ENCODE measurements at regions not wholly inside any gene's neighbourhood (a gene's known extent, or its start where the extent isn't known, plus 50 kb on each side); places are given as distances from the start of the nearest gene placed in this dataset.

- in situ Hi-C loops (cut with HindIII; ENCODE audit: low pct_unique_long_range_greater_than_20kb, low sequenced_read_pairs): no loop called here
- no peak for TF ChIP-seq JUND (IDR thresholded peaks at IDR 0.05; ENCODE audit: low read depth)
- no peak for DNase-seq (ENCODE audit: low read depth in 1 of 2, low spot score in 1 of 2)
Measured at GRCh38 chr7:72524037-72524436, 111.9 kb upstream of the CALN1 start.

GRCh38 chr7:72504061-72504706 lies 92.0 kb upstream of the CALN1 start:
- no peak for DNase-seq (ENCODE audit: low read depth in 1 of 2, low spot score in 1 of 2)
- in situ Hi-C loops (cut with HindIII; ENCODE audit: low pct_unique_long_range_greater_than_20kb, low sequenced_read_pairs): no loop called here
- no peak for TF ChIP-seq JUND (IDR thresholded peaks at IDR 0.05; ENCODE audit: low read depth)

- no peak for TF ChIP-seq JUND (IDR thresholded peaks at IDR 0.05; ENCODE audit: low read depth)
- DNase-seq (ENCODE audit: low read depth in 1 of 2, low spot score in 1 of 2): no peak
- in situ Hi-C loops (cut with HindIII; ENCODE audit: low pct_unique_long_range_greater_than_20kb, low sequenced_read_pairs): no loop called here
Measured at GRCh38 chr7:72503644-72504043, 91.5 kb upstream of the CALN1 start.

- in situ Hi-C loops (cut with HindIII; ENCODE audit: low pct_unique_long_range_greater_than_20kb, low sequenced_read_pairs): no loop called here
- TF ChIP-seq JUND (IDR thresholded peaks at IDR 0.05; ENCODE audit: low read depth): no peak
- no peak for DNase-seq (ENCODE audit: low read depth in 1 of 2, low spot score in 1 of 2)
Measured at GRCh38 chr7:72494807-72495206, 82.7 kb upstream of the CALN1 start.

GRCh38 chr7:72493850-72494661 lies 81.9 kb upstream of the CALN1 start:
- DNase-seq (ENCODE audit: low read depth in 1 of 2, low spot score in 1 of 2): peak; percentile 64 to 86
- in situ Hi-C loops (cut with HindIII; ENCODE audit: low pct_unique_long_range_greater_than_20kb, low sequenced_read_pairs): no loop called here
- no peak for TF ChIP-seq JUND (IDR thresholded peaks at IDR 0.05; ENCODE audit: low read depth)

- DNase-seq (ENCODE audit: low read depth in 1 of 2, low spot score in 1 of 2): no peak
- TF ChIP-seq JUND (IDR thresholded peaks at IDR 0.05; ENCODE audit: low read depth): no peak
- in situ Hi-C loops (cut with HindIII; ENCODE audit: low pct_unique_long_range_greater_than_20kb, low sequenced_read_pairs): no loop called here
Measured at GRCh38 chr7:72492461-72493065, 80.4 kb upstream of the CALN1 start.

GRCh38 chr7:72490301-72490700 lies 78.2 kb upstream of the CALN1 start:
- DNase-seq (ENCODE audit: low read depth in 1 of 2, low spot score in 1 of 2): no peak
- TF ChIP-seq JUND (IDR thresholded peaks at IDR 0.05; ENCODE audit: low read depth): no peak
- in situ Hi-C loops (cut with HindIII; ENCODE audit: low pct_unique_long_range_greater_than_20kb, low sequenced_read_pairs): no loop called here

GRCh38 chr7:72481934-72482333 lies 69.8 kb upstream of the CALN1 start:
- in situ Hi-C loops (cut with HindIII; ENCODE audit: low pct_unique_long_range_greater_than_20kb, low sequenced_read_pairs): no loop called here
- TF ChIP-seq JUND (IDR thresholded peaks at IDR 0.05; ENCODE audit: low read depth): no peak
- no peak for DNase-seq (ENCODE audit: low read depth in 1 of 2, low spot score in 1 of 2)

- in situ Hi-C loops (cut with HindIII; ENCODE audit: low pct_unique_long_range_greater_than_20kb, low sequenced_read_pairs): no loop called here
- no peak for DNase-seq (ENCODE audit: low read depth in 1 of 2, low spot score in 1 of 2)
- TF ChIP-seq JUND (IDR thresholded peaks at IDR 0.05; ENCODE audit: low read depth): no peak
Measured at GRCh38 chr7:72476608-72477305, 64.6 kb upstream of the CALN1 start.

GRCh38 chr7:72467237-72467636 lies 55.1 kb upstream of the CALN1 start:
- no peak for TF ChIP-seq JUND (IDR thresholded peaks at IDR 0.05; ENCODE audit: low read depth)
- in situ Hi-C loops (cut with HindIII; ENCODE audit: low pct_unique_long_range_greater_than_20kb, low sequenced_read_pairs): no loop called here
- DNase-seq (ENCODE audit: low read depth in 1 of 2, low spot score in 1 of 2): peak in 1 of 2 experiments; percentile 32

- no peak for DNase-seq (ENCODE audit: low read depth in 1 of 2, low spot score in 1 of 2)
- no peak for TF ChIP-seq JUND (IDR thresholded peaks at IDR 0.05; ENCODE audit: low read depth)
- in situ Hi-C loops (cut with HindIII; ENCODE audit: low pct_unique_long_range_greater_than_20kb, low sequenced_read_pairs): no loop called here
Measured at GRCh38 chr7:72466797-72467196, 54.7 kb upstream of the CALN1 start.

- no peak for DNase-seq (ENCODE audit: low read depth in 1 of 2, low spot score in 1 of 2)
- TF ChIP-seq JUND (IDR thresholded peaks at IDR 0.05; ENCODE audit: low read depth): no peak
- in situ Hi-C loops (cut with HindIII; ENCODE audit: low pct_unique_long_range_greater_than_20kb, low sequenced_read_pairs): no loop called here
Measured at GRCh38 chr7:72465521-72465920, 53.4 kb upstream of the CALN1 start.

- in situ Hi-C loops (cut with HindIII; ENCODE audit: low pct_unique_long_range_greater_than_20kb, low sequenced_read_pairs): no loop called here
- TF ChIP-seq JUND (IDR thresholded peaks at IDR 0.05; ENCODE audit: low read depth): no peak
- no peak for DNase-seq (ENCODE audit: low read depth in 1 of 2, low spot score in 1 of 2)
Measured at GRCh38 chr7:72462311-72462710, 50.2 kb upstream of the CALN1 start.
